Esophagus squamous epithelium (tissue), 5 donors: ENCODE measurements at regions not wholly inside any gene's neighbourhood (a gene's known extent, or its start where the extent isn't known, plus 50 kb on each side); places are given as distances from the start of the nearest gene placed in this dataset.

ENCODE experiments used
- DNase-seq: peaks from one replicate; lab custom pipeline; 2025; lab: John Stamatoyannopoulos, UW
- H3K27ac ChIP-seq, 4 donors: fragments of 200-600 bp; sonication (generic); one replicate each; pipeline ENCODE4 v1.5.1; 2016 to 2019; ENCODE audit warnings: mild to moderate bottlenecking in 1 of 4
- H3K27me3 ChIP-seq, 4 donors: fragments of 200-600 bp; sonication (generic); 1 replicate in 3 of 4; 2 replicates in 1 of 4; pipeline versions ENCODE4 v1.5.1 to v1.6.0; 2017 to 2021; ENCODE audit warnings: antibody characterized with exemption in 1 of 4
- H3K36me3 ChIP-seq, 3 donors: fragments of 200-600 bp; sonication (generic); one replicate each; pipeline ENCODE4 v1.5.1; 2016 to 2019
- H3K4me1 ChIP-seq, 3 donors: fragments of 200-600 bp; sonication (generic); one replicate each; pipeline ENCODE4 v1.5.1; 2017 to 2019
- H3K4me3 ChIP-seq, 4 donors: fragments of 200-600 bp; sonication (generic); 1 replicate in 3 of 4; 2 replicates in 1 of 4; pipeline ENCODE4 v1.5.1; 2016 to 2019; ENCODE audit warnings: mild to moderate bottlenecking in 2 of 4, moderate library complexity in 1 of 4
- H3K9me3 ChIP-seq, 3 donors: fragments of 200-600 bp; sonication (generic); one replicate each; pipeline ENCODE4 v1.5.1; 2016 to 2019
- POLR2A ChIP-seq, 4 donors: fragments of 450-650 bp; IDR thresholded peaks; one replicate each; pipeline ENCODE4 v1.6.1; 2017; ENCODE audit warnings: antibody characterized with exemption in 4 of 4, mild to moderate bottlenecking in 4 of 4, moderate library complexity in 3 of 4
- WGBS, 2 donors: methylation state at CpG; one replicate each; pipeline ENCODE4 v1.1.5; 2018; 5-methylcytosine and 5-hydroxymethylcytosine counted together
- intact Hi-C: fragments of 100-400 bp; cut with DNase I; formaldehyde crosslinking; loops from one replicate; pipeline ENCODE4 v1.15.0; 2022
- TF ChIP-seq, protein P1 (sequence below), 6 experiments: fragments of 450-650 bp in 4 of 6; fragments of 200-600 bp in 2 of 6; sonication (generic) in 2 of 6; IDR thresholded peaks; one replicate each; pipeline ENCODE4 v1.5.1; 2016 to 2019; ENCODE audit warnings: antibody characterized with exemption in 6 of 6, mild to moderate bottlenecking in 4 of 6, moderate library complexity in 4 of 6
- donor health status: DM: yes; HTN: yes; CAD: no.

DNA sequence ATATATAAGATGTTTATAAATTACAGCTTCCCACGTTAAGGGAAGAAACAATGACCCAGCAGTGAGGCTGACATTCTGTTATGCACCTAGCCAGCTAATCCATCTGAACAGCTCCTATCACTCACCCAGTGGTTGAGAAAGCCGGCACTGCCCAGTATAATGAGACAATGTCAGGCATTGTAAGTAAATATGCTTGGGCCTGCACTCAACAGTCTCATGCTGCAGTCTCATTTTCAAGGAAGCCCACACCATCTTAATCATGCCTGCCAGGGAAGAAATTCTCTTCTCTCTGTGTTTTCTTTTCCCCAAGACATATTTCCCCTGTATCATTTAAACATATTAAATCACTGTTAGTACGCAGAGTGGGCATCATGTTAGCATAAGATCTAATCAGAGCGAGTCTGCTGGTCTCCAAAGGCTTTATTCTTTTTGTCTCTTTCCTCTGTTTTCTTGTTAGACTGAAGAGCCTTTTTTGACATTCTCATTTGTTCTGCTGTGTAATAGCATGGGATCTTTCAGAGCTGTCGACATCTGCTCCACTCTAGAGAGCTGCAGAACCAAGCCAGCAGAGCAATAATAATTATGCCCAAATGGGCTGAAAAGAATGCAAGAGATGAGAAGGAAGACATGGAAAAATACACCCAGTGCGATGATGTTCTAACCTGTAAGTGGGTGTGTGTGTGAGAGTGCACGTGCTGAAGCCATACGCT lies 67.6 kb upstream of the SLC22A15 start:
- TF ChIP-seq, protein P1, sequence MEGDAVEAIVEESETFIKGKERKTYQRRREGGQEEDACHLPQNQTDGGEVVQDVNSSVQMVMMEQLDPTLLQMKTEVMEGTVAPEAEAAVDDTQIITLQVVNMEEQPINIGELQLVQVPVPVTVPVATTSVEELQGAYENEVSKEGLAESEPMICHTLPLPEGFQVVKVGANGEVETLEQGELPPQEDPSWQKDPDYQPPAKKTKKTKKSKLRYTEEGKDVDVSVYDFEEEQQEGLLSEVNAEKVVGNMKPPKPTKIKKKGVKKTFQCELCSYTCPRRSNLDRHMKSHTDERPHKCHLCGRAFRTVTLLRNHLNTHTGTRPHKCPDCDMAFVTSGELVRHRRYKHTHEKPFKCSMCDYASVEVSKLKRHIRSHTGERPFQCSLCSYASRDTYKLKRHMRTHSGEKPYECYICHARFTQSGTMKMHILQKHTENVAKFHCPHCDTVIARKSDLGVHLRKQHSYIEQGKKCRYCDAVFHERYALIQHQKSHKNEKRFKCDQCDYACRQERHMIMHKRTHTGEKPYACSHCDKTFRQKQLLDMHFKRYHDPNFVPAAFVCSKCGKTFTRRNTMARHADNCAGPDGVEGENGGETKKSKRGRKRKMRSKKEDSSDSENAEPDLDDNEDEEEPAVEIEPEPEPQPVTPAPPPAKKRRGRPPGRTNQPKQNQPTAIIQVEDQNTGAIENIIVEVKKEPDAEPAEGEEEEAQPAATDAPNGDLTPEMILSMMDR (IDR thresholded peaks at IDR 0.05), result no peak
- TF ChIP-seq POLR2A (IDR thresholded peaks at IDR 0.05), result no peak
- no peak for DNase-seq
- no peaks in the 10 kb centered on the region for H3K36me3 ChIP-seq
- H3K4me3 ChIP-seq, result no peak overlapping the region
- no peak overlapping the region for H3K27ac ChIP-seq
- H3K27me3 ChIP-seq, result no peaks in the 10 kb centered on the region
- intact Hi-C loops, result no loop called here
- H3K9me3 ChIP-seq, result no peaks in the 10 kb centered on the region
- 78 to 80% methylated on average over 8 of the region's 8 CpGs for WGBS, 2 donors
- H3K4me1 ChIP-seq, result peaks cover 0 to 38% (median 4%) of the 10 kb centered on the region in 3 donors

GRCh38 chr1:115910231-115910630 lies 66.1 kb upstream of the SLC22A15 start:
- no peaks in the 10 kb centered on the region for H3K27me3 ChIP-seq
- DNase-seq, result no peak
- peak overlapping the region in 1 of 4 donors; percentile 2 for H3K27ac ChIP-seq
- peaks cover 0 to 38% (median 4%) of the 10 kb centered on the region in 3 donors for H3K4me1 ChIP-seq
- no peak for TF ChIP-seq POLR2A (IDR thresholded peaks at IDR 0.05)
- TF ChIP-seq, protein P1 (IDR thresholded peaks at IDR 0.05), result no peak
- no peaks in the 10 kb centered on the region for H3K9me3 ChIP-seq
- no peaks in the 10 kb centered on the region for H3K36me3 ChIP-seq
- intact Hi-C loops, result no loop called here
- WGBS, 2 donors, result 80 to 86% methylated on average over 2 of the region's 2 CpGs
- no peak overlapping the region for H3K4me3 ChIP-seq

DNA sequence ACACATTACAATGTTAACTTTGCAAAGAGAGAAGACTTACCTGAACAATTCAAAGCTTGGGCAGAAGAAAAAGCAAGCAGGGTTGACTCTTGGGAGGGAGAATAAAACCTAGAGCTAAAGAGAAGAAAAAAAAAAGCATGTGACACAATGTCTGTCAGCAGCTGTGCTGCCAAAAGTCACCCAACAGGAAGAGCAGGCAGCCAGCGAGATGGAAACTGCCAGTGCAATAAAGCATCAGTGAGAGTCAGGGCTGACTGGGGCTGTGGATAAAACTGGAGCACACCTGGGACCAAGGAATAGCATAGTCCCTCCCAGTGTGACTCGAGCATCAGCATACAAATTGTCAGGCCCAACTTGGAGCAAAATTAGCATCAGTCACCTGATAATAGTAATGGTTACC lies 65.0 kb upstream of the SLC22A15 start:
- DNase-seq, result no peak
- no peaks in the 10 kb centered on the region for H3K9me3 ChIP-seq

GRCh38 chr1:115912116-115912515 lies 64.2 kb upstream of the SLC22A15 start:
- H3K36me3 ChIP-seq, result no peaks in the 10 kb centered on the region
- H3K4me1 ChIP-seq, result peaks cover 0 to 28% (median 4%) of the 10 kb centered on the region in 3 donors
- no peaks in the 10 kb centered on the region for H3K27me3 ChIP-seq
- no peak overlapping the region for H3K27ac ChIP-seq
- H3K9me3 ChIP-seq, result no peaks in the 10 kb centered on the region
- intact Hi-C loops, result no loop called here
- no peak for TF ChIP-seq POLR2A (IDR thresholded peaks at IDR 0.05)
- TF ChIP-seq, protein P1 (IDR thresholded peaks at IDR 0.05), result no peak
- 55 to 74% methylated on average over 3 of the region's 3 CpGs for WGBS, 2 donors
- no peak for DNase-seq
- no peak overlapping the region for H3K4me3 ChIP-seq

More for the DNA sequence above, 65.0 kb upstream of the SLC22A15 start:
- H3K36me3 ChIP-seq, result no peaks in the 10 kb centered on the region
- no peak overlapping the region for H3K4me3 ChIP-seq
- no peaks in the 10 kb centered on the region for H3K27me3 ChIP-seq
- no peak for TF ChIP-seq POLR2A (IDR thresholded peaks at IDR 0.05)
- TF ChIP-seq, protein P1 (IDR thresholded peaks at IDR 0.05), result no peak
- H3K4me1 ChIP-seq, result peaks cover 0 to 36% (median 4%) of the 10 kb centered on the region in 3 donors
- peak overlapping the region in 1 of 4 donors; percentile 29 for H3K27ac ChIP-seq
- WGBS, 2 donors, result 12 to 19% methylated on average over 2 of the region's 2 CpGs
- intact Hi-C loops, result no loop called here

DNA sequence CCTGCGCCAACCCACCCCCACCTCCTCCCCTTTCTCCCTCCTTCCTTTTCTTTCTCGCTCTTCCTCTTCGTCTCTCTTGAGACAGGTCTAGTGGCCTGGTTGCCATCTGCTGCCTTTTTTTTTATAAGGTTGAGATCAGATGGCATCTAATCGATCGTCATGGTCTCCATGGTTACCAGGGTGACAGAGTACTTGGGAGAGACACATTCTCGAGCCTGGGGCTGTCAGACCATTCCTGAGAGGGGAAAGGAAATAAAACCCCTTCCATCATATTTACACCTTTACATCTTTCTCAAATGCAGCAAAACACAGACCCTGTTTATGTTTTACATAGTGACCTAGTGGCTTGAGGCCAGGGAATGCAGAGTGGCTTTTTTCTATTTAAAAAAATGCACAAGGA lies 53.5 kb upstream of the SLC22A15 start:
- TF ChIP-seq, protein P1 (IDR thresholded peaks at IDR 0.05), result no peak
- TF ChIP-seq POLR2A (IDR thresholded peaks at IDR 0.05), result no peak
- intact Hi-C loops, result no loop called here
- no peak for DNase-seq
- no peak overlapping the region for H3K27ac ChIP-seq
- no peaks in the 10 kb centered on the region for H3K9me3 ChIP-seq
- H3K4me3 ChIP-seq, result no peak overlapping the region
- H3K27me3 ChIP-seq, result no peaks in the 10 kb centered on the region
- H3K36me3 ChIP-seq, result no peaks in the 10 kb centered on the region
- WGBS, 2 donors, result 76 to 86% methylated on average over 6 of the region's 6 CpGs
- H3K4me1 ChIP-seq, result peaks cover 0 to 2% (median 0%) of the 10 kb centered on the region in 3 donors
